GM12891 (cell line): ENCODE measurements at regions not wholly inside any gene's neighbourhood (a gene's known extent, or its start where the extent isn't known, plus 50 kb on each side); places are given as distances from the start of the nearest gene placed in this dataset.

Source experiments
- POLR2A ChIP-seq: IDR thresholded peaks from 2 replicates; pipeline ENCODE4 v1.6.1; 2011; ENCODE audit warnings: low read depth, low read length, control low read depth
- POLR2AphosphoS5 ChIP-seq: IDR thresholded peaks from 2 replicates; pipeline ENCODE4 v1.6.1; 2011; ENCODE audit warnings: low read depth, low read length, control low read depth
- POU2F2 ChIP-seq: IDR thresholded peaks from 2 replicates; pipeline ENCODE4 v1.6.1; 2011; ENCODE audit warnings: low read depth, mild to moderate bottlenecking, control low read depth, low read length, moderate library complexity
- SPI1 ChIP-seq: IDR thresholded peaks from 2 replicates; pipeline ENCODE4 v1.6.1; 2011; ENCODE audit warnings: low read depth, low read length, control low read depth
- TAF1 ChIP-seq: IDR thresholded peaks from 2 replicates; pipeline ENCODE4 v1.6.1; 2011; ENCODE audit warnings: low read depth, low read length, control low read depth

- no peak for TF ChIP-seq TAF1
- TF ChIP-seq POLR2A: no peak
- TF ChIP-seq POLR2AphosphoS5: no peak
- TF ChIP-seq POU2F2: no peak
- no peak for TF ChIP-seq SPI1
These were observed 57.2 kb upstream of the SEC14L1 start for GRCh38 chr17:77083531-77083930.
